ENCODE measurements at regions not wholly inside any gene's neighbourhood (a gene's known extent, or its start where the extent isn't known, plus 50 kb on each side); places are given as distances from the start of the nearest gene placed in this dataset.
"Not testable (repeated sequence)": the region's sequence is repeated elsewhere in the genome, so short reads cannot be mapped to it uniquely, and the experiment has no call there.

DNA sequence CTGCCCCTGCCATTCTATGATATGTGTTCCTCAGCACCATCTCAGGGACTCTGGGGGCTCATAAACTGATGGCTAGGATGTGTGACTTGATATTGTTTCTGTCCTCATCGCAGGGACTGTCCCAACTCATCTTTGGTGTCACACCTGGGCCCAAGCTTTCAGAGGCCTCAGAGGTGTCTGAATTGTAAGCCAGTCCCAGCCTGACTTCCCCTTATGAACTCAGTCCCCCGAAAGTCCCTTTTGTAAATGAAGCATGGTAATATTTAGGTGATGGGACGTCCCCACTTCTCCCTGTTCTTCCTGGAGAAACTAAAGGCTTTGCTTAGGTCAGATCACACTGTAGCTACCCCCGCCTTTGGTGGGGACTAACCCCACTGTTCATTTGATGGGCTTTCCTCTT lies 142.4 kb upstream of the TLE3 start:
- ATAC-seq (ENCODE audit: low FRiP score) (no peak), DNase-seq (ENCODE audit: low spot score) (no peak)
- TF ChIP-seq, protein P1, sequence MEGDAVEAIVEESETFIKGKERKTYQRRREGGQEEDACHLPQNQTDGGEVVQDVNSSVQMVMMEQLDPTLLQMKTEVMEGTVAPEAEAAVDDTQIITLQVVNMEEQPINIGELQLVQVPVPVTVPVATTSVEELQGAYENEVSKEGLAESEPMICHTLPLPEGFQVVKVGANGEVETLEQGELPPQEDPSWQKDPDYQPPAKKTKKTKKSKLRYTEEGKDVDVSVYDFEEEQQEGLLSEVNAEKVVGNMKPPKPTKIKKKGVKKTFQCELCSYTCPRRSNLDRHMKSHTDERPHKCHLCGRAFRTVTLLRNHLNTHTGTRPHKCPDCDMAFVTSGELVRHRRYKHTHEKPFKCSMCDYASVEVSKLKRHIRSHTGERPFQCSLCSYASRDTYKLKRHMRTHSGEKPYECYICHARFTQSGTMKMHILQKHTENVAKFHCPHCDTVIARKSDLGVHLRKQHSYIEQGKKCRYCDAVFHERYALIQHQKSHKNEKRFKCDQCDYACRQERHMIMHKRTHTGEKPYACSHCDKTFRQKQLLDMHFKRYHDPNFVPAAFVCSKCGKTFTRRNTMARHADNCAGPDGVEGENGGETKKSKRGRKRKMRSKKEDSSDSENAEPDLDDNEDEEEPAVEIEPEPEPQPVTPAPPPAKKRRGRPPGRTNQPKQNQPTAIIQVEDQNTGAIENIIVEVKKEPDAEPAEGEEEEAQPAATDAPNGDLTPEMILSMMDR (IDR thresholded peaks at IDR 0.05) = no peak

DNA sequence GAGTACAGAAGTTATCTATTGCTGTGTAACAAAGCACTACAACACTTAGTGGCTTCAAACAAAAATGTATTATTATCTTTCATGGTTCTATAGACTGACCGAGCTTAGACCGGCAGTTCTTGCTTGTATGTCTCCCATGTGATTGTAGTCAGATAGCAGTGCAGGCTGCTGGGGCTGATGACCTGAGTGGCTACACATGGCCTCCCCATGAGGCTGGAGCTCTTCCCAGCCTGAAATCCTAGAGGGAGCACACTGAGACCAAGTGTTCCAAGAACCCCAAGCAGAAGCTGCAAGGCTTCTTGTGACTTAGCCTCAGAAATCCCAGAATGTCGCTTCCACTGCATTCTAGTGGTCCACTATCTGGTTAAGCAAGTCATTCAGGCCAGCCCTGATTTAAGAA lies 141.2 kb upstream of the TLE3 start:
- ATAC-seq (ENCODE audit: low FRiP score) (no peak), DNase-seq (ENCODE audit: low spot score) (no peak)
- TF ChIP-seq, protein P1 (IDR thresholded peaks at IDR 0.05) = no peak

DNA sequence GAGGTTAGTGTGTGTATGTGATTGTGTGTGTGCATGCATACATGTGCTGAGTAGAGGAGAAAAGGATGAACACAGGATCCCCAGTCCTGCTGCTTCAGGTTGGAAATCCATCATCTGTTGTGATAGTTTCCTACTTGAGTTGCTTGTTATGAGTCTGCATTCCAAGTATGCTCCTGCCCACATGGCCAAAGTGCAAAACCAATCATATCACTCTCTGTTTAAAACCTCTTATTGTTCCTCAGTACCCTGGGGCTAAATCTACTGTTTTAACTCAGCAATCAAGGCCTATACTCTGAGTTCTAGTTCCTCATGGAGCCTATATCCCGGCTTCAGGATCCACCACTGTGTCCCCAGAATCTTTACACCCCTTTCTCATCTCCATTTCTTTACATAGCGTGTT lies 139.9 kb upstream of the TLE3 start:
- ATAC-seq (ENCODE audit: low FRiP score) (no peak), DNase-seq (ENCODE audit: low spot score) (no peak)
- TF ChIP-seq, protein P1 (IDR thresholded peaks at IDR 0.05) = no peak

- ATAC-seq (ENCODE audit: low FRiP score) (no peak), DNase-seq (ENCODE audit: low spot score) (peak; percentile 6)
- TF ChIP-seq, protein P1 (IDR thresholded peaks at IDR 0.05) = no peak
Observed at GRCh38 chr15:70236341-70237086, 138.8 kb upstream of the TLE3 start.

- peak; percentile 6 for DNase-seq (ENCODE audit: low spot score)
- no peak for ATAC-seq (ENCODE audit: low FRiP score)
- TF ChIP-seq, protein P1 (IDR thresholded peaks at IDR 0.05) = no peak
Observed at GRCh38 chr15:70235347-70235746, 137.6 kb upstream of the TLE3 start.

DNA sequence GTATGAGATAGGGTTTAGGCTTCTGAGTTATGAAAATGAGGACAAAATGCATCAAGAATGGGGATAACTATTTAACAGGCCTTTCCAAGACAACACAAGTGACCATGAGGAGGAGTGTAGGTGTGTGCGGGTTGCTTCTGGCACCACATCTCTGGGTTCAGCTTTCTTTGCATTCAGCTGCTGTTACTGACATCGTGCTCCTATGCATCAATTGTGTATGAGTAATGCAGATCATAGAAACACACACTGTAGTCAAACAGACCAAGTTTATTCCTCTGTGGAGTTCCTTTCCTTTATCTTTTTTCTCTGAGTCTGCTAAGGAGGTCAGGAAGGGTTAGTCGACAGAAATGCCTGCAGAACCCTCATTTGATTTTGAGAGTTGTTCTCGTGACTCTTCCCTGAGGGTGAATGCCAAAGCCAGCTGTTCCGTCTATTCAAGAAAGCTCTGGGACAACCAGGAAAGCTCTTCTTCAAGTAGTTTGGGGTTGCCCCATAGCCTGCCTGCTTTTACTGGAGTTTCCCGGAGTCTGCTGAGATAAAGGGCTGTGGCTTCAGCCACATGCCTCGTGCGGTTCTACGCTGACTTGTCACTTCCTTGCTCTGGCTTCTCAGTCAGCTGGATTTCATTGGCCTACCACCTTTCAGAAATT lies 136.7 kb upstream of the TLE3 start:
- ATAC-seq (ENCODE audit: low FRiP score) (no peak), DNase-seq (ENCODE audit: low spot score) (no peak)
- TF ChIP-seq, protein P1 (IDR thresholded peaks at IDR 0.05) = no peak

GRCh38 chr15:70231484-70231883 lies 133.8 kb upstream of the TLE3 start:
- DNase-seq (ENCODE audit: low spot score) (no peak), ATAC-seq (ENCODE audit: low FRiP score) (no peak)
- TF ChIP-seq, protein P1 (IDR thresholded peaks at IDR 0.05) = no peak

DNA sequence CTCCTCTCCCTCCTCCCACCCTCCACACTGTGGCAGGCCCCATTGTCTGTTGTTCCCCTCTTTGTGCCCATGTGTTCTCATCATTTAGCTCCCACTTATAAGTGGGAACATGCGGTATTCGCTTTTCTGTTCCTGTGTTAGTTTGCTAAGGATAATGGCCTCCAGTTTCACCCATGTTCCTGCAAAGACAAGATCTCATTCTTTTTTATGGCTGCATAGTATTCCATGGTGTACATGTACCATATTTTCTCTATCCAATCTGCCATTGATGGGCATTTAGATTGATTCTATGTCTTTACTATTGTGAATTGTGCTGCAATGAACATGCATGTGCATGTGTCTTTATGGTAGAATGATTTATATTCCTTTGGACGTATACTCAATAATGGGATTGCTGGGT lies 130.2 kb upstream of the TLE3 start:
- not testable (repeated sequence) for DNase-seq (ENCODE audit: low spot score); ATAC-seq (ENCODE audit: low FRiP score)
